GM21423 (cell line): ENCODE measurements at regions not wholly inside any gene's neighbourhood (a gene's known extent, or its start where the extent isn't known, plus 50 kb on each side); places are given as distances from the start of the nearest gene placed in this dataset.

Experiments
- ATAC-seq: cut with Tn5 transposase; IDR thresholded peaks from one replicate; pipeline ENCODE4 v1.9.1; 2021; ENCODE audit warnings: mild to moderate bottlenecking, moderate library complexity; ENCODE audit not compliant: unreplicated experiment

- ATAC-seq: no peak
Measured at GRCh38 chr6:10060004-10060403, 354.9 kb downstream of the TFAP2A start.

- ATAC-seq: no peak
Measured at GRCh38 chr6:10054672-10055071, 360.2 kb downstream of the TFAP2A start.

- no peak for ATAC-seq
Measured at GRCh38 chr6:10051283-10051682, 363.6 kb downstream of the TFAP2A start.

GRCh38 chr6:10048370-10049297, 366.2 kb downstream of the TFAP2A start:
- ATAC-seq: no peak

GRCh38 chr6:10042280-10042679, 372.6 kb downstream of the TFAP2A start:
- no peak for ATAC-seq

- ATAC-seq: no peak
Measured at GRCh38 chr6:10033223-10033829, 381.5 kb downstream of the TFAP2A start.

GRCh38 chr6:10031617-10032016, 383.3 kb downstream of the TFAP2A start:
- no peak for ATAC-seq

- ATAC-seq: no peak
Measured at GRCh38 chr6:10030942-10031537, 383.8 kb downstream of the TFAP2A start.

- no peak for ATAC-seq
Measured at GRCh38 chr6:10028222-10028621, 386.7 kb downstream of the TFAP2A start.

GRCh38 chr6:10019851-10020250, 395.0 kb downstream of the TFAP2A start:
- ATAC-seq: no peak

GRCh38 chr6:10014557-10014956, 400.3 kb downstream of the TFAP2A start:
- no peak for ATAC-seq

- ATAC-seq: no peak
Measured at GRCh38 chr6:10000551-10000950, 414.3 kb downstream of the TFAP2A start.

GRCh38 chr6:9999796-10000195, 415.1 kb downstream of the TFAP2A start:
- ATAC-seq: no peak

GRCh38 chr6:9986273-9986672, 428.6 kb downstream of the TFAP2A start:
- ATAC-seq: no peak

- no peak for ATAC-seq
Measured at GRCh38 chr6:9985481-9985880, 429.4 kb downstream of the TFAP2A start.

GRCh38 chr6:9984607-9985006, 430.3 kb downstream of the TFAP2A start:
- ATAC-seq: no peak

- ATAC-seq: no peak
Measured at GRCh38 chr6:9983168-9983567, 431.7 kb downstream of the TFAP2A start.

- ATAC-seq: no peak
Measured at GRCh38 chr6:9982215-9982614, 432.7 kb downstream of the TFAP2A start.

GRCh38 chr6:9979996-9980395, 434.9 kb downstream of the TFAP2A start:
- ATAC-seq: no peak

- ATAC-seq: no peak
Measured at GRCh38 chr6:9978480-9978879, 436.4 kb downstream of the TFAP2A start.

- ATAC-seq: no peak
Measured at GRCh38 chr6:9977411-9977810, 437.5 kb downstream of the TFAP2A start.

GRCh38 chr6:9961646-9962045, 453.2 kb downstream of the TFAP2A start:
- no peak for ATAC-seq
